Skeletal muscle satellite cell (primary cell): ENCODE measurements at regions not wholly inside any gene's neighbourhood (a gene's known extent, or its start where the extent isn't known, plus 50 kb on each side); places are given as distances from the start of the nearest gene placed in this dataset.

ENCODE experiments used
- H3K27me3 ChIP-seq: 2 replicates; pipeline ENCODE4 v1.7.0; 2013; ENCODE audit warnings: low read length; ENCODE audit not compliant: control insufficient read depth, insufficient read depth
- H3K36me3 ChIP-seq: 2 replicates; pipeline ENCODE4 v1.7.0; 2013; ENCODE audit warnings: mild to moderate bottlenecking, control low read depth, low read length; ENCODE audit not compliant: insufficient read depth
- H3K4me1 ChIP-seq: 2 replicates; pipeline ENCODE4 v1.7.0; 2013; ENCODE audit warnings: low read length; ENCODE audit not compliant: control insufficient read depth, insufficient read depth
- H3K4me2 ChIP-seq: 2 replicates; pipeline ENCODE4 v1.7.0; 2013; ENCODE audit warnings: mild to moderate bottlenecking, low read length
- H3K4me3 ChIP-seq: 2 replicates; pipeline ENCODE4 v1.7.0; 2013; ENCODE audit warnings: low read length
- H3K9ac ChIP-seq: 2 replicates; pipeline ENCODE4 v1.7.0; 2013; ENCODE audit warnings: mild to moderate bottlenecking, low read depth, low read length, moderate library complexity
- H3K9me3 ChIP-seq: replicated peaks from 2 replicates; pipeline ENCODE4 v1.7.0; 2013; ENCODE audit warnings: mild to moderate bottlenecking, control low read depth, low read length

DNA sequence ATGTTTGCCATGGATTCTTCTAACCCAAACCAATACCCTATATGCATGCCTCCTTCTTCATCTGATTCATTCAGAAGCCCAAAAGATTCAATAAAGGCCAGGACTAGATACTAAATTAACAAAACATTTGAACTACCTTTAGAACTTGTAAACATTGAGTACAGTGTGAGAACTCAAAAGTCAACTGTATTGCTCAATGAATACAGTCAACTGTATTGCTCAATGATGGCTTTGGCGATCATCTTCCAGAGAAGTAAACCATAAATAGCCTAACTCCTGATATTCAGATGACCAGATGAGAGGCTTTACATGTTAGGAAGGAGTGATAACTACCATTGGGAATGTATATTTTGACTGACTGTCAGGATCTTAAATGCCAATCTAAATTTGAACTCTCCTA lies 206.5 kb upstream of the ITGA4 start:
- Histone ChIP-seq H3K36me3 (no peaks in the 10 kb centered on the region), H3K4me3 (no peak overlapping the region), H3K4me1 (no peaks in the 10 kb centered on the region), H3K9me3 (no peaks in the 10 kb centered on the region), H3K9ac (no peak overlapping the region), H3K4me2 (no peak overlapping the region), H3K27me3 (no peaks in the 10 kb centered on the region)

DNA sequence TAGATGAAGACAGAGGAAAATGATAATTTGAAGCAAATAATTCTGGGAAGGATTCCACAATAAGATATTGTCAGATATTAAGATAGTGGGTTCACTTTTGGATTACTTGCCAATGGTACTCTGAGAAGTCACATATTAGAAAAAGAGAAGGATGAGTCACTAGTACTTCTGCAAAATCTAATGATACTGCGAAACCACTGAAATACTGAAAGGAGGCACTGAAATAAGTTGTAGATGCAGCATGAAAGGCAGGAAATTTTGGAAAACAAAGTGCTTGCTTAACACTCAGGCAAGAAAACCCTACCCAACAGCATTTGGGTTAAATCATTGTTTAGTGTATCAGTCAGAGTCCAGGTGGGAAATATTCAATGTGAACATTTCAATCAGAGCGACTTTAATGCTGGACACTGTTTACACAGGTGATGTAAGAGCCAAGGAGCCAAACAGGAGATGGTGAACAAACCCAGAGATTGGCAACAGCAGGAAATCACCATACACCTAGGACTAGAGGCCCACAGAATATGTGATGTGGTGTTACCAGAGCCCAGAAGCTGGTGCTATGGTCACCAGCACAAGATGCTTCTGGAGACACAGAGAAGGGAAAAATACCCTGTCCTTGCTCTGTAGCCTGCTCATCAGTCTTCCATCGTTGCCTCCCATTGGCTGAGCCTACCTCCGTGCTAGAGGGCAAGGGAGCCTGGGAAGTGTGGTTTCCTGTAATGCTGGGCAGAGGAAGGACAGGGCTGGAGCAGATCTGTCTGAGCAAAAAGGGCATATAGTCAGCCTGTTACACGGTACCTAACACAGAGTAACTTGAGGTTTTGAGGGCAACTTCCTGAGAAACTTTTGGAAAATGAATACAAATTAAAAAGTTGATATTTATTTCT lies 204.7 kb upstream of the ITGA4 start:
- no peak overlapping the region for H3K4me3 ChIP-seq
- no peak overlapping the region for H3K4me2 ChIP-seq
- H3K9ac ChIP-seq, result no peak overlapping the region
- H3K9me3 ChIP-seq, result no peaks in the 10 kb centered on the region
- H3K36me3 ChIP-seq, result no peaks in the 10 kb centered on the region
- no peaks in the 10 kb centered on the region for H3K27me3 ChIP-seq
- H3K4me1 ChIP-seq, result no peaks in the 10 kb centered on the region

GRCh38 chr2:181253438-181253837 lies 203.7 kb upstream of the ITGA4 start:
- Histone ChIP-seq H3K36me3 (no peaks in the 10 kb centered on the region), H3K27me3 (no peaks in the 10 kb centered on the region), H3K4me1 (no peaks in the 10 kb centered on the region), H3K9me3 (no peaks in the 10 kb centered on the region), H3K4me3 (no peak overlapping the region), H3K9ac (no peak overlapping the region), H3K4me2 (no peak overlapping the region)

- H3K27me3 ChIP-seq, result no peaks in the 10 kb centered on the region
- no peak overlapping the region for H3K9ac ChIP-seq
- H3K4me2 ChIP-seq, result no peak overlapping the region
- no peaks in the 10 kb centered on the region for H3K9me3 ChIP-seq
- no peaks in the 10 kb centered on the region for H3K36me3 ChIP-seq
- no peak overlapping the region for H3K4me3 ChIP-seq
- H3K4me1 ChIP-seq, result no peaks in the 10 kb centered on the region
Observed at GRCh38 chr2:181255651-181256050, 201.5 kb upstream of the ITGA4 start.

DNA sequence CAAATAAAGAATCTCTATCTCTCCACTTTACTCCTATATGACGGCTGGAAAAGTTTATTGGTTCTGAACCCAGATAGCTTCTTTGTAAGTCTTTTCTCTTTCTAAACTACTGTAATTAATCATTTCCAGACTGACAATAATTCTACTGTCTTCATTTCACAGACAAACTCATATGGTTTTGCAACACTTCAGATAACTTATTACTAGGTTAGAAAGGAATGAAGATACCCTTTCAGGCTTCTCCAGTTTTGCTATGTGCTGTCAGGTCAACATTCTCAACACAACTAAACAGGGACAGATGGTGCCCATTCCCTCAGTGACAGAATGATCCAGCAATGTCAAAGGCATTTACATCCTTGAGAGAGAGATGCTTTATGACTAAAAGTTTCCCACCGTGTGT lies 198.5 kb upstream of the ITGA4 start:
- H3K27me3 ChIP-seq, result no peaks in the 10 kb centered on the region
- no peak overlapping the region for H3K4me3 ChIP-seq
- no peaks in the 10 kb centered on the region for H3K36me3 ChIP-seq
- H3K9ac ChIP-seq, result no peak overlapping the region
- H3K9me3 ChIP-seq, result no peaks in the 10 kb centered on the region
- H3K4me1 ChIP-seq, result no peaks in the 10 kb centered on the region
- H3K4me2 ChIP-seq, result no peak overlapping the region

DNA sequence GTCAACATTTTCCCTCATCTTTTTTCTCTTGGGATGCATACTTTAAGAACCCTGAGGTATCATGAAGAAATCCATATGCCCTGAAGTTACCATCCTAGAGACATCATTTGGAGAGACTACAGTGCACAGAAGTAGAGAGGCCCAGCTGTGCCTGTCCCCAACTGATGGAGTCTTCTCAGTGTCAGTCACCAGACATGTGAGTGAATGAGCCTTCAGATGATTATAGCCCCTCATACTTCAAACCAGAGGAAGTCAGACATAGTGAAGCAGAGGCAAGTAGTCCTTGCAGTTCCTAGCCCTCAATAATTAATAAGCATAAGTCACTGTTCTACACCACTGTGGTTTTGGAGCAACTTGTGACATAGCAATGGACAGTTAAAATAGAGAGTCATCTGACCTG lies 194.4 kb upstream of the ITGA4 start:
- Histone ChIP-seq H3K27me3 (no peaks in the 10 kb centered on the region), H3K4me3 (no peak overlapping the region), H3K9me3 (no peaks in the 10 kb centered on the region), H3K9ac (no peak overlapping the region), H3K36me3 (no peaks in the 10 kb centered on the region), H3K4me2 (no peak overlapping the region), H3K4me1 (no peaks in the 10 kb centered on the region)

- H3K4me3 ChIP-seq, result no peak overlapping the region
- H3K4me1 ChIP-seq, result no peaks in the 10 kb centered on the region
- no peaks in the 10 kb centered on the region for H3K36me3 ChIP-seq
- no peak overlapping the region for H3K4me2 ChIP-seq
- no peak overlapping the region for H3K9ac ChIP-seq
- H3K27me3 ChIP-seq, result no peaks in the 10 kb centered on the region
- no peaks in the 10 kb centered on the region for H3K9me3 ChIP-seq
Observed at GRCh38 chr2:181264001-181264400, 193.2 kb upstream of the ITGA4 start.

GRCh38 chr2:181264441-181264840 lies 192.7 kb upstream of the ITGA4 start:
- no peak overlapping the region for H3K4me2 ChIP-seq
- no peaks in the 10 kb centered on the region for H3K36me3 ChIP-seq
- H3K4me1 ChIP-seq, result no peaks in the 10 kb centered on the region
- no peaks in the 10 kb centered on the region for H3K9me3 ChIP-seq
- no peaks in the 10 kb centered on the region for H3K27me3 ChIP-seq
- no peak overlapping the region for H3K9ac ChIP-seq
- no peak overlapping the region for H3K4me3 ChIP-seq

GRCh38 chr2:181266614-181267013 lies 190.6 kb upstream of the ITGA4 start:
- no peaks in the 10 kb centered on the region for H3K9me3 ChIP-seq
- no peaks in the 10 kb centered on the region for H3K4me1 ChIP-seq
- no peaks in the 10 kb centered on the region for H3K36me3 ChIP-seq
- no peak overlapping the region for H3K4me3 ChIP-seq
- no peak overlapping the region for H3K4me2 ChIP-seq
- H3K9ac ChIP-seq, result no peak overlapping the region
- no peaks in the 10 kb centered on the region for H3K27me3 ChIP-seq

GRCh38 chr2:181268174-181268867 lies 188.9 kb upstream of the ITGA4 start:
- Histone ChIP-seq H3K9ac (no peak overlapping the region), H3K36me3 (no peaks in the 10 kb centered on the region), H3K9me3 (no peaks in the 10 kb centered on the region), H3K27me3 (no peaks in the 10 kb centered on the region), H3K4me1 (no peaks in the 10 kb centered on the region), H3K4me3 (no peak overlapping the region), H3K4me2 (no peak overlapping the region)

DNA sequence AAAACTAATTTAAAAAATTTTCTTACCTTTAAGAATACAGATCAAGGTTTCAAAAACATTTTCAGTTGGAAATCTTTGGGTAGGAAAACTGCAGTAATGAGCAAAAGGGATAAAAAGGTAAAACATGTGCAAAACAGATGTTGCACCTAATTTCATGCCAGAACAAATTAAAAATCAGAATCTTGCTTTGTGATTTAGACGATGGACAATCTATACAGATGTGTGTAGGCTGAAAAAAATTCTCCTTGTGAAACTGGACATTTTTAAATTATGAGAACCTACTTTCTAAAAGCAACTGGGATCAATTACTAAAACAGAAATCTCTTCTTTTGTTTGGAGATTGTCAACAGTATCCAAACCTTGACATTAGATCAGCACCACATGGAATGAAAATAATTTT lies 183.2 kb upstream of the ITGA4 start:
- Histone ChIP-seq H3K4me1 (no peaks in the 10 kb centered on the region), H3K36me3 (no peaks in the 10 kb centered on the region), H3K27me3 (no peaks in the 10 kb centered on the region), H3K4me3 (no peak overlapping the region), H3K4me2 (no peak overlapping the region), H3K9ac (no peak overlapping the region), H3K9me3 (no peaks in the 10 kb centered on the region)

GRCh38 chr2:181275643-181276070 lies 181.5 kb upstream of the ITGA4 start:
- Histone ChIP-seq H3K4me3 (no peak overlapping the region), H3K36me3 (no peaks in the 10 kb centered on the region), H3K4me1 (no peaks in the 10 kb centered on the region), H3K9ac (no peak overlapping the region), H3K27me3 (no peaks in the 10 kb centered on the region), H3K9me3 (no peaks in the 10 kb centered on the region), H3K4me2 (no peak overlapping the region)
